H1 (cell line): ENCODE measurements at regions not wholly inside any gene's neighbourhood (a gene's known extent, or its start where the extent isn't known, plus 50 kb on each side); places are given as distances from the start of the nearest gene placed in this dataset.

Source experiments
- CTCF ChIA-PET: fragments of 300-600 bp; sonication (Branson Sonifier 250); formaldehyde crosslinking; loops from one replicate; lab custom pipeline; 2021; ENCODE audit not compliant: partially characterized antibody; lab: Charles Lee
- POLR2A ChIA-PET: fragments of 300-600 bp; sonication (Branson Sonifier 250); formaldehyde crosslinking; loops from one replicate; lab custom pipeline; 2021; ENCODE audit warnings: inconsistent platforms; ENCODE audit not compliant: partially characterized antibody; lab: Charles Lee
- DNase-seq, 2 experiments: peaks; one replicate each; pipeline versions ENCODE4 v3.0.0 to v3.0.0-alpha.2; 2010 to 2022; ENCODE audit warnings: low spot score in 2 of 2, low read depth in 1 of 2, mixed read lengths in 1 of 2
- FAIRE-seq: peaks from 2 replicates; lab custom pipeline; 2011; peaks lifted over from hg19 to GRCh38; lab: Jason Lieb, UNC
- H2AFZ ChIP-seq: 2 replicates; pipeline ENCODE4 v1.8.1; 2012; ENCODE audit warnings: low read length, inconsistent platforms
- H2AK5ac ChIP-seq: 2 replicates; pipeline ENCODE4 v1.6.1; 2013; ENCODE audit warnings: low read depth, low read length
- H2BK120ac ChIP-seq: replicated peaks from 2 replicates; pipeline ENCODE3; 2013; ENCODE audit warnings: low read depth, low read length, inconsistent platforms
- H2BK12ac ChIP-seq: 2 replicates; pipeline ENCODE4 v1.6.1; 2013; ENCODE audit warnings: low read depth, low read length
- H2BK15ac ChIP-seq: 2 replicates; pipeline ENCODE4 v1.6.1; 2013; ENCODE audit warnings: low read length
- H2BK20ac ChIP-seq: 2 replicates; pipeline ENCODE4 v1.6.1; 2013; ENCODE audit warnings: low read length
- H2BK5ac ChIP-seq: 2 replicates; pipeline ENCODE4 v1.6.1; 2013; ENCODE audit warnings: low read depth, low read length
- H3K14ac ChIP-seq: 2 replicates; pipeline ENCODE4 v1.6.1; 2013; ENCODE audit warnings: inconsistent platforms; ENCODE audit not compliant: insufficient read length
- H3K18ac ChIP-seq: 2 replicates; pipeline ENCODE4 v1.6.1; 2013; ENCODE audit warnings: low read length; ENCODE audit errors: extremely low read depth
- H3K23ac ChIP-seq: 2 replicates; pipeline ENCODE4 v1.6.1; 2013; ENCODE audit warnings: inconsistent platforms; ENCODE audit not compliant: insufficient read length
- H3K23me2 ChIP-seq: 2 replicates; pipeline ENCODE4 v1.6.1; 2013; ENCODE audit warnings: low read depth, low read length
- H3K27ac ChIP-seq: 2 replicates; pipeline ENCODE4 v1.6.1; 2011; ENCODE audit warnings: low read depth, low read length, inconsistent platforms
- H3K27me3 ChIP-seq, 4 experiments: replicated peaks in 1 of 4; 1 replicate in 1 of 4; 2 replicates in 3 of 4; pipeline versions ENCODE4 v1.6.1 to v1.8.1; 2011 to 2013; ENCODE audit warnings: low read length in 3 of 4, mild to moderate bottlenecking in 3 of 4, inconsistent platforms in 2 of 4, mixed read lengths in 2 of 4, moderate library complexity in 1 of 4; ENCODE audit not compliant: control insufficient read depth in 3 of 4, insufficient read depth in 3 of 4; ENCODE audit errors: extremely low read depth in 1 of 4
- H3K36me3 ChIP-seq, 4 experiments: 2 replicates each; pipeline versions ENCODE4 v1.6.1 to v1.8.1; 2011 to 2013; ENCODE audit warnings: mild to moderate bottlenecking in 4 of 4, low read length in 3 of 4, moderate library complexity in 2 of 4, control low read depth in 1 of 4, inconsistent platforms in 1 of 4; ENCODE audit not compliant: insufficient read depth in 4 of 4, control insufficient read depth in 2 of 4
- H3K4ac ChIP-seq: replicated peaks from 2 replicates; pipeline ENCODE3; 2013; ENCODE audit warnings: low read length, low read depth, mixed read lengths, inconsistent platforms; ENCODE audit not compliant: insufficient read length
- H3K4me1 ChIP-seq, 4 experiments: replicated peaks in 1 of 4; 1 replicate in 1 of 4; 2 replicates in 3 of 4; pipeline versions ENCODE4 v1.6.1 to v1.8.1; 2011 to 2013; ENCODE audit warnings: low read length in 3 of 4, inconsistent platforms in 2 of 4, mixed read lengths in 1 of 4; ENCODE audit not compliant: insufficient read depth in 4 of 4, control insufficient read depth in 3 of 4
- H3K4me2 ChIP-seq, 2 experiments: 2 replicates each; pipeline versions ENCODE4 v1.6.1 to v1.8.1; 2011 to 2013; ENCODE audit warnings: low read depth in 2 of 2, low read length in 2 of 2, control low read depth in 1 of 2, inconsistent platforms in 1 of 2, mild to moderate bottlenecking in 1 of 2; ENCODE audit not compliant: insufficient read depth in 1 of 2
- H3K4me3 ChIP-seq, 4 experiments: fragments of 200-600, 300-600 bp in 1 of 4; sonication (generic), shearing (Covaris generic), sonication (Bioruptor Twin) in 1 of 4; 2 replicates each; pipeline versions ENCODE4 v1.5.1 to v1.8.1; 2011 to 2016; ENCODE audit warnings: low read length in 4 of 4, low read depth in 3 of 4, control low read depth in 2 of 4, inconsistent platforms in 2 of 4, mild to moderate bottlenecking in 2 of 4, mixed read lengths in 1 of 4, moderate library complexity in 1 of 4; ENCODE audit not compliant: insufficient read depth in 2 of 4; ENCODE audit errors: extremely low read depth in 1 of 4
- H3K56ac ChIP-seq: replicated peaks from 2 replicates; pipeline ENCODE3; 2013; ENCODE audit warnings: low read depth, mild to moderate bottlenecking, mixed read lengths, low read length, inconsistent platforms; ENCODE audit not compliant: insufficient read length
- H3K79me1 ChIP-seq: 2 replicates; pipeline ENCODE4 v1.6.1; 2013; ENCODE audit warnings: low read depth, low read length, control low read depth
- H3K79me2 ChIP-seq, 2 experiments: 2 replicates each; pipeline versions ENCODE4 v1.6.1 to v1.8.1; 2012 to 2013; ENCODE audit warnings: low read length in 2 of 2, mild to moderate bottlenecking in 2 of 2, inconsistent platforms in 1 of 2; ENCODE audit not compliant: insufficient read depth in 2 of 2, control insufficient read depth in 1 of 2
- H3K9ac ChIP-seq, 4 experiments: replicated peaks in 1 of 4; 1 replicate in 1 of 4; 2 replicates in 3 of 4; pipeline versions ENCODE4 v1.6.1 to v1.8.1; 2011 to 2013; ENCODE audit warnings: low read depth in 3 of 4, low read length in 3 of 4, control low read depth in 2 of 4, mild to moderate bottlenecking in 2 of 4, moderate library complexity in 2 of 4, inconsistent platforms in 1 of 4; ENCODE audit errors: extremely low read depth in 1 of 4
- H3K9me3 ChIP-seq, 2 experiments: 2 replicates each; pipeline versions ENCODE4 v1.6.1 to v1.8.1; 2012 to 2013; ENCODE audit warnings: mild to moderate bottlenecking in 2 of 2, moderate library complexity in 2 of 2, control low read depth in 1 of 2, inconsistent platforms in 1 of 2, low read depth in 1 of 2, low read length in 1 of 2, mixed read lengths in 1 of 2; ENCODE audit not compliant: insufficient read depth in 2 of 2
- H4K20me1 ChIP-seq, 2 experiments: replicated peaks in 1 of 2; 2 replicates each; pipeline versions ENCODE3 to v1.8.1; 2011 to 2013; ENCODE audit warnings: inconsistent platforms in 2 of 2, low read length in 2 of 2, mild to moderate bottlenecking in 1 of 2; ENCODE audit not compliant: insufficient read depth in 2 of 2, control insufficient read depth in 1 of 2
- H4K5ac ChIP-seq: 2 replicates; pipeline ENCODE4 v1.6.1; 2013; ENCODE audit warnings: low read length, low read depth, mixed read lengths, inconsistent platforms; ENCODE audit not compliant: insufficient read length
- H4K8ac ChIP-seq: 2 replicates; pipeline ENCODE4 v1.8.0; 2013; ENCODE audit warnings: mild to moderate bottlenecking, moderate library complexity, low read length, inconsistent platforms; ENCODE audit not compliant: insufficient read depth; ENCODE audit errors: extremely low read depth
- H4K91ac ChIP-seq: replicated peaks from 2 replicates; pipeline ENCODE3; 2013; ENCODE audit warnings: low read length, mixed read lengths, inconsistent platforms; ENCODE audit not compliant: insufficient read length
- ATF2 ChIP-seq: IDR thresholded peaks from 2 replicates; pipeline ENCODE4 v1.6.1; 2012; ENCODE audit warnings: low read length, inconsistent platforms
- CTBP2 ChIP-seq: IDR thresholded peaks from 2 replicates; pipeline ENCODE4 v1.7.0; 2011; ENCODE audit warnings: borderline replicate concordance, mild to moderate bottlenecking, moderate library complexity, mixed read lengths, low read length; ENCODE audit not compliant: insufficient read depth, insufficient read length
- HDAC6 ChIP-seq: IDR thresholded peaks from one replicate; pipeline ENCODE4 v1.7.1; 2012; ENCODE audit warnings: low read depth, mild to moderate bottlenecking, inconsistent platforms, low read length, moderate library complexity
- JUN ChIP-seq: IDR thresholded peaks from 2 replicates; pipeline ENCODE4 v1.6.1; 2011; ENCODE audit warnings: low read depth, mild to moderate bottlenecking, improper control_type of control experiment, low read length
- KDM1A ChIP-seq: fragments of 200-600, 300-600 bp; sonication (generic); IDR thresholded peaks from 2 replicates; pipeline ENCODE4 v1.7.1; 2016; ENCODE audit warnings: mild to moderate bottlenecking, low read length, borderline replicate concordance
- POLR2AphosphoS5 ChIP-seq: IDR thresholded peaks from 2 replicates; pipeline ENCODE4 v1.6.1; 2011; ENCODE audit warnings: low read depth, low read length
- RBBP5 ChIP-seq: IDR thresholded peaks from 2 replicates; pipeline ENCODE4 v1.7.1; 2012; ENCODE audit warnings: low read depth, mild to moderate bottlenecking, inconsistent platforms, low read length, moderate library complexity, borderline replicate concordance
- RXRA ChIP-seq: IDR thresholded peaks from 2 replicates; pipeline ENCODE4 v1.6.1; 2011; ENCODE audit warnings: low read depth, mild to moderate bottlenecking, low read length, moderate library complexity; ENCODE audit not compliant: insufficient read depth
- SIRT6 ChIP-seq: IDR thresholded peaks from one replicate; pipeline ENCODE4 v1.7.1; 2012; ENCODE audit warnings: low read length, inconsistent platforms
- SP1 ChIP-seq: IDR thresholded peaks from 2 replicates; pipeline ENCODE4 v1.6.1; 2011; ENCODE audit warnings: low read depth, low read length
- SP2 ChIP-seq: IDR thresholded peaks from 2 replicates; pipeline ENCODE4 v1.6.1; 2012; ENCODE audit warnings: mild to moderate bottlenecking, low read length, inconsistent platforms
- TAF1 ChIP-seq: IDR thresholded peaks from 2 replicates; pipeline ENCODE4 v1.6.1; 2011; ENCODE audit warnings: mild to moderate bottlenecking, low read depth, low read length
- WGBS, 2 experiments: shearing (Covaris generic) in 1 of 2; methylation state at CpG; one replicate each; pipeline versions ENCODE4 v1.1.6 to v1.1.7; 2013 to 2015; ENCODE audit warnings: low lambda C conversion rate in 2 of 2, mixed read lengths in 2 of 2, inconsistent platforms in 1 of 2, low coverage in 1 of 2, missing lambda C conversion rate in 1 of 2; ENCODE audit not compliant: insufficient replicate concordance in 2 of 2, insufficient coverage in 1 of 2, insufficient read length in 1 of 2; ENCODE audit errors: extremely low coverage in 1 of 2, missing lambda C conversion rate in 1 of 2; 5-methylcytosine and 5-hydroxymethylcytosine counted together

GRCh38 chr18:47441914-47442313 is 190.5 kb upstream of the SKOR2 start:
- H3K9me3 ChIP-seq, result peaks cover 7 to 14% of the 10 kb centered on the region in 2 experiments
- no peak overlapping the region for H3K27ac ChIP-seq
- no peak overlapping the region for H2BK20ac ChIP-seq
- H3K79me1 ChIP-seq, result no peaks in the 10 kb centered on the region
- no peak overlapping the region for H2BK120ac ChIP-seq
- no peaks in the 10 kb centered on the region for H4K20me1 ChIP-seq
- H3K56ac ChIP-seq, result no peak overlapping the region
- H2BK15ac ChIP-seq, result no peak overlapping the region
- H4K8ac ChIP-seq, result no peak overlapping the region
- peaks cover 0 to 1% (median 0%) of the 10 kb centered on the region in 4 experiments; a peak in 1 of 8 replicates for H3K36me3 ChIP-seq
- POLR2A ChIA-PET, result no interaction called here
- no peak overlapping the region for H3K4ac ChIP-seq
- H2BK12ac ChIP-seq, result no peak overlapping the region
- 81% methylated on average over 4 of the region's 4 CpGs; no CpG with 5 or more reads in 1 of the 2 experiments for WGBS, 2 experiments
- H3K23ac ChIP-seq, result no peak overlapping the region
- H4K5ac ChIP-seq, result no peak overlapping the region
- H3K4me3 ChIP-seq, result no peak overlapping the region
- peaks cover 2% of the 10 kb centered on the region; the same call in 1 of the 2 replicates for H3K23me2 ChIP-seq
- CTCF ChIA-PET, result interaction anchor here (1.4 kb wide), 1 partner anchor 44 kb away, joined by 4 read pairs; no protein-coding TSS in a partner anchor
- H2BK5ac ChIP-seq, result no peak overlapping the region
- H3K18ac ChIP-seq, result no peak overlapping the region
- no peaks in the 10 kb centered on the region for H3K27me3 ChIP-seq
- H3K4me2 ChIP-seq, result no peak overlapping the region
- H3K4me1 ChIP-seq, result no peaks in the 10 kb centered on the region
- no peaks in the 10 kb centered on the region for H3K79me2 ChIP-seq
- no peak overlapping the region for H4K91ac ChIP-seq
- no peak overlapping the region for H3K14ac ChIP-seq
- DNase-seq, result no peak
- H2AK5ac ChIP-seq, result no peak overlapping the region
- no peak overlapping the region for H2AFZ ChIP-seq
- FAIRE-seq, result no peak
- H3K9ac ChIP-seq, result no peak overlapping the region
- TF ChIP-seq KDM1A (no peak), RXRA (no peak), ATF2 (no peak), TAF1 (no peak), SP2 (no peak), POLR2AphosphoS5 (no peak), SIRT6 (no peak), HDAC6 (no peak), CTBP2 (no peak), SP1 (no peak), JUN (no peak), RBBP5 (no peak)
